GM18868 (cell line): ENCODE measurements at regions not wholly inside any gene's neighbourhood (a gene's known extent, or its start where the extent isn't known, plus 50 kb on each side); places are given as distances from the start of the nearest gene placed in this dataset.
"Not testable (repeated sequence)": the region's sequence is repeated elsewhere in the genome, so short reads cannot be mapped to it uniquely, and the experiment has no call there.

Experiments used
- ATAC-seq: cut with Tn5 transposase; IDR thresholded peaks from one replicate; pipeline ENCODE4 v1.9.1; 2021; ENCODE audit warnings: mild to moderate bottlenecking, moderate library complexity; ENCODE audit not compliant: unreplicated experiment

- not testable (repeated sequence) for ATAC-seq
Observed at GRCh38 chr4:4116901-4117300, 109.8 kb downstream of the OTOP1 start.

GRCh38 chr4:4134368-4134767, 92.4 kb downstream of the OTOP1 start:
- ATAC-seq: not testable (repeated sequence)

DNA sequence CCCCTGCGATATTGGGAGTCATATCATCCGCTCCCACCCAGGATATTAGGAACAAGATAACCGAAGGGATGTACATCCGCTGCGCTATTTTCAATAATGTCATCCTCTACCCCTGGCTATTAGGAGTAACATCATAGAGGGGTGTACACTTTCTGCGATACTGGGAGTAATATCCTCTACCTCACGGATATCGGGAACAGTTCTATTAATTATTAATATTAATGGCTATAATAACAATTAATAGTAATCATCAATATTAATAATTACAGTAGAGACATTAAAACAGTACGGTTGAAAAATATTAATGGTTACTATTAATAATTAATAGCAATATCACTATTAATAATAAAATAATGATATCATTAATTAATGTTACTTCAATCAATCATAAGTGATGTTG, 90.1 kb downstream of the OTOP1 start:
- not testable (repeated sequence) for ATAC-seq
